Keratinocyte (primary cell): ENCODE measurements at regions not wholly inside any gene's neighbourhood (a gene's known extent, or its start where the extent isn't known, plus 50 kb on each side); places are given as distances from the start of the nearest gene placed in this dataset.

Experiments used
- DNase-seq: peaks from one replicate; pipeline ENCODE4 v3.0.0-alpha.2; 2011; ENCODE audit warnings: low read depth, missing footprints, low spot score
- FAIRE-seq: peaks from 2 replicates; lab custom pipeline; 2011; peaks lifted over from hg19 to GRCh38; lab: Jason Lieb, UNC
- H2AFZ ChIP-seq: 2 replicates; pipeline ENCODE4 v1.6.0; 2012; ENCODE audit warnings: low read length, control low read depth, inconsistent platforms; ENCODE audit not compliant: control insufficient read depth
- H3K27ac ChIP-seq: 2 replicates; pipeline ENCODE4 v1.5.1; 2011; ENCODE audit warnings: low read length; ENCODE audit not compliant: control insufficient read depth, insufficient read depth
- H3K27me3 ChIP-seq: 3 replicates; pipeline ENCODE4 v1.6.0; 2011; ENCODE audit warnings: low read length; ENCODE audit not compliant: control insufficient read depth, insufficient read depth; ENCODE audit errors: extremely low read depth
- H3K36me3 ChIP-seq, 2 experiments: 2 replicates in 1 of 2; 3 replicates in 1 of 2; pipeline ENCODE4 v1.5.1; 2011; ENCODE audit warnings: low read length in 2 of 2, mild to moderate bottlenecking in 1 of 2; ENCODE audit not compliant: control insufficient read depth in 2 of 2, insufficient read depth in 2 of 2; ENCODE audit errors: extremely low read depth in 1 of 2
- H3K4me1 ChIP-seq: 3 replicates; pipeline ENCODE4 v1.5.1; 2011; ENCODE audit warnings: low read length; ENCODE audit not compliant: control insufficient read depth, insufficient read depth; ENCODE audit errors: extremely low read depth
- H3K4me2 ChIP-seq: 3 replicates; pipeline ENCODE4 v1.6.0; 2011; ENCODE audit warnings: low read depth, low read length; ENCODE audit not compliant: control insufficient read depth, insufficient read depth; ENCODE audit errors: extremely low read depth
- H3K4me3 ChIP-seq, 3 experiments: fragments of 200-600 bp in 1 of 3; sonication (generic) in 1 of 3; 2 replicates in 2 of 3; 3 replicates in 1 of 3; pipeline ENCODE4 v1.5.1; 2011 to 2016; ENCODE audit warnings: low read length in 3 of 3, mild to moderate bottlenecking in 3 of 3, control low read depth in 2 of 3, inconsistent platforms in 1 of 3, low read depth in 1 of 3, mixed read lengths in 1 of 3, mixed run types in 1 of 3, moderate library complexity in 1 of 3; ENCODE audit not compliant: control insufficient read depth in 2 of 3, insufficient read depth in 2 of 3; ENCODE audit errors: extremely low read depth in 1 of 3
- H3K79me2 ChIP-seq: 2 replicates; pipeline ENCODE4 v1.6.0; 2012; ENCODE audit warnings: low read length; ENCODE audit not compliant: control insufficient read depth, insufficient read depth
- H3K9ac ChIP-seq: 3 replicates; pipeline ENCODE4 v1.6.0; 2011; ENCODE audit warnings: low read length; ENCODE audit not compliant: control insufficient read depth, insufficient read depth; ENCODE audit errors: extremely low read depth
- H3K9me1 ChIP-seq: 3 replicates; pipeline ENCODE4 v1.6.0; 2011; ENCODE audit warnings: low read length; ENCODE audit not compliant: control insufficient read depth, insufficient read depth; ENCODE audit errors: extremely low read depth
- H3K9me3 ChIP-seq: 2 replicates; pipeline ENCODE4 v1.5.1; 2012; ENCODE audit warnings: low read depth, low read length; ENCODE audit not compliant: control insufficient read depth
- H4K20me1 ChIP-seq: 3 replicates; pipeline ENCODE4 v1.6.0; 2011; ENCODE audit warnings: low read length; ENCODE audit not compliant: control insufficient read depth, insufficient read depth; ENCODE audit errors: extremely low read depth
- EZH2 ChIP-seq: IDR thresholded peaks from one replicate; pipeline ENCODE4 v1.6.1; 2012; ENCODE audit warnings: inconsistent platforms, mild to moderate bottlenecking, low read length, moderate library complexity
- dilution Hi-C: fragments of 300-500 bp; cut with MboI; formaldehyde crosslinking; loops from one replicate; pipeline ENCODE4 v1.7.0; 2020; ENCODE audit warnings: low sequenced_read_pairs; ENCODE audit not compliant: extremely low pct_ligation_motif_present
- TF ChIP-seq, protein P1 (sequence below), 3 experiments: IDR thresholded peaks in 1 of 3; conservative IDR thresholded peaks in 1 of 3; optimal IDR thresholded peaks in 1 of 3; 2 replicates in 2 of 3; 3 replicates in 1 of 3; pipeline versions ENCODE3 to v1.5.1; 2011; ENCODE audit warnings: low read length in 3 of 3, mild to moderate bottlenecking in 3 of 3, moderate library complexity in 2 of 3, control low read depth in 1 of 3, inconsistent platforms in 1 of 3; ENCODE audit not compliant: insufficient read depth in 2 of 3; ENCODE audit errors: extremely low read depth in 1 of 3

GRCh38 chr20:20892328-20892727, 179.9 kb upstream of the RALGAPA2 start:
- DNase-seq (no peak), FAIRE-seq (no peak)
- H3K36me3 ChIP-seq = no peaks in the 10 kb centered on the region
- no peak overlapping the region for H2AFZ ChIP-seq
- H4K20me1 ChIP-seq = no peaks in the 10 kb centered on the region
- dilution Hi-C loops = no loop called here
- H3K9me1 ChIP-seq = no peaks in the 10 kb centered on the region
- no peaks in the 10 kb centered on the region for H3K79me2 ChIP-seq
- no peak overlapping the region for H3K4me2 ChIP-seq
- H3K27me3 ChIP-seq = no peaks in the 10 kb centered on the region
- no peak overlapping the region for H3K4me3 ChIP-seq
- no peaks in the 10 kb centered on the region for H3K4me1 ChIP-seq
- H3K9me3 ChIP-seq = no peaks in the 10 kb centered on the region
- H3K27ac ChIP-seq = no peak overlapping the region
- no peak for TF ChIP-seq EZH2
- TF ChIP-seq, protein P1, sequence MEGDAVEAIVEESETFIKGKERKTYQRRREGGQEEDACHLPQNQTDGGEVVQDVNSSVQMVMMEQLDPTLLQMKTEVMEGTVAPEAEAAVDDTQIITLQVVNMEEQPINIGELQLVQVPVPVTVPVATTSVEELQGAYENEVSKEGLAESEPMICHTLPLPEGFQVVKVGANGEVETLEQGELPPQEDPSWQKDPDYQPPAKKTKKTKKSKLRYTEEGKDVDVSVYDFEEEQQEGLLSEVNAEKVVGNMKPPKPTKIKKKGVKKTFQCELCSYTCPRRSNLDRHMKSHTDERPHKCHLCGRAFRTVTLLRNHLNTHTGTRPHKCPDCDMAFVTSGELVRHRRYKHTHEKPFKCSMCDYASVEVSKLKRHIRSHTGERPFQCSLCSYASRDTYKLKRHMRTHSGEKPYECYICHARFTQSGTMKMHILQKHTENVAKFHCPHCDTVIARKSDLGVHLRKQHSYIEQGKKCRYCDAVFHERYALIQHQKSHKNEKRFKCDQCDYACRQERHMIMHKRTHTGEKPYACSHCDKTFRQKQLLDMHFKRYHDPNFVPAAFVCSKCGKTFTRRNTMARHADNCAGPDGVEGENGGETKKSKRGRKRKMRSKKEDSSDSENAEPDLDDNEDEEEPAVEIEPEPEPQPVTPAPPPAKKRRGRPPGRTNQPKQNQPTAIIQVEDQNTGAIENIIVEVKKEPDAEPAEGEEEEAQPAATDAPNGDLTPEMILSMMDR (optimal IDR thresholded peaks at IDR 0.05 in 1 of 3, IDR thresholded peaks at IDR 0.05 in 1 of 3, conservative IDR thresholded peaks at IDR 0.05 in 1 of 3; ENCODE audit: extremely low read depth in 1 of 3, insufficient read depth in 2 of 3, low read length in 3 of 3) = no peak
- H3K9ac ChIP-seq = no peak overlapping the region

GRCh38 chr20:20890751-20891150, 178.3 kb upstream of the RALGAPA2 start:
- FAIRE-seq = no peak
- H3K9ac ChIP-seq = no peak overlapping the region
- peaks cover 2% of the 10 kb centered on the region for H3K9me3 ChIP-seq
- no peak overlapping the region for H3K4me2 ChIP-seq
- no peak overlapping the region for H3K4me3 ChIP-seq
- H3K4me1 ChIP-seq = no peaks in the 10 kb centered on the region
- H3K27ac ChIP-seq = no peak overlapping the region
- H3K36me3 ChIP-seq = no peaks in the 10 kb centered on the region
- dilution Hi-C loops = no loop called here
- H4K20me1 ChIP-seq = no peaks in the 10 kb centered on the region
- no peak overlapping the region for H2AFZ ChIP-seq
- no peaks in the 10 kb centered on the region for H3K79me2 ChIP-seq
- TF ChIP-seq, protein P1 (optimal IDR thresholded peaks at IDR 0.05 in 1 of 3, IDR thresholded peaks at IDR 0.05 in 1 of 3, conservative IDR thresholded peaks at IDR 0.05 in 1 of 3; ENCODE audit: extremely low read depth in 1 of 3, insufficient read depth in 2 of 3, low read length in 3 of 3) = no peak
- no peak for TF ChIP-seq EZH2
- H3K27me3 ChIP-seq = no peaks in the 10 kb centered on the region
- DNase-seq = no peak
- H3K9me1 ChIP-seq = no peaks in the 10 kb centered on the region
